ENCODE measurements at regions not wholly inside any gene's neighbourhood (a gene's known extent, or its start where the extent isn't known, plus 50 kb on each side); places are given as distances from the start of the nearest gene placed in this dataset.

DNA sequence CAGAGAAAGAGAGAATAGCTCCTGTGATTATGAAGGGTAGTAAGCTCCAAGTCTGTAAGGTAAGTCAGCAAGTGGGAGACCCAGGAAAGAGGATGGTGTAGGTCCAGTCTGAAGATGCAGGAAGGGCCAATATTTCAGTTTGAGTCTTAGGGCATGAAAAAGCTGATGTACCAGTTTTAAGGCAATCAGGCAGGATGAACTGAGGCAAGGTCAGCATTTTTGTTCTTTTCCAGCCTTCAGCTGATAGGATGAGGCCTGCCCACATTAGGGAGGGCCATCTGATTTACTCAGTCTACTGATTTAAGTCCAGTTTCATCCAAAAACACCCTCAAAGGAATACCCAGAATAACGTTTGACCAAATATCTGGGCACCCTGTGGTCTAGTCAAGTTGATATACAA is 347.3 kb downstream of the CMPK2 start:
- DNase-seq (ENCODE audit: low spot score) = no peak

DNA sequence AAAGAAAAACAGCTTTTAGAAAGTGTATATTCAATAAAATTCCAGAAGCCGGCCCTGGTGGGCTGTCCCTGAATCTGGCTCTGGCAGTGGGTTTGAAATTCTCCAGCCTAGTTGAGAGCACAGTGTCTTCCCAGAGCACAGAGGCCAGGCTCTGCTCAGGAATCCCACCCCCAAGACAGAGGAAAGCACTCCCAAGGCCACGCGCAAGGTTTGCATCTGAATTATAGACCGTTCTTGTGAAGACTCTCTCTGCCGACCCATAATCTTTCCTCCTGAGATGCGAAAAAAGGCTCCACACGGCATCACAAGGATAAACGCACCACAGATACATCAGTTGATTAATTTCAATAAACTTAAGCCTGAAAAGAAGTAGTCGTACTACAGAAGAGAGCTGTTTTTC is 342.2 kb downstream of the CMPK2 start:
- no peak for DNase-seq (ENCODE audit: low spot score)

GRCh38 chr2:6524691-6525474 is 340.8 kb downstream of the CMPK2 start:
- peak; percentile 20 for DNase-seq (ENCODE audit: low spot score)

DNA sequence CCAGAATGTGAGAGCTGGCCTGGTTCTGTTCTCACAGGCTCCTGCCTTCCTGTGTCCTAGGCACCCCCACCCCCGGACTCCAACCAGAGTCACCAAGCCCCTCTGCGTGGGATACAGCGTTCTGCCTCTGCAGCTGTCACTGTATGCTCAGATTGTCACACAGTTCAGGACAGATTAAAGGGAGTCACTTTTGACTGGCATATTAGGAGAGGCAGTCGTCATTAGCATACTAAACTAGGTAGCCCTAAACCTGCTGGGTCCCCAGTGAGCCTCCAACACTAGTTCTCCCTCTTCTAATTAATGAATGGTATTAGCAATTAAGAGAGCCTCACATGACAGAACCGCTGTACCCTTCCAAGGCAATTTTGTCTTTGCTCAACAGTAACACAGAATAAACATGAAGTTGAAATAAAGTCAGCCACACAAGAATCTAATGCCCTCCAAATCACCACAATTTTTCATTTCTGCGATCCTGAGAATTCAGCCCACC is 340.2 kb downstream of the CMPK2 start:
- no peak for DNase-seq (ENCODE audit: low spot score)

DNA sequence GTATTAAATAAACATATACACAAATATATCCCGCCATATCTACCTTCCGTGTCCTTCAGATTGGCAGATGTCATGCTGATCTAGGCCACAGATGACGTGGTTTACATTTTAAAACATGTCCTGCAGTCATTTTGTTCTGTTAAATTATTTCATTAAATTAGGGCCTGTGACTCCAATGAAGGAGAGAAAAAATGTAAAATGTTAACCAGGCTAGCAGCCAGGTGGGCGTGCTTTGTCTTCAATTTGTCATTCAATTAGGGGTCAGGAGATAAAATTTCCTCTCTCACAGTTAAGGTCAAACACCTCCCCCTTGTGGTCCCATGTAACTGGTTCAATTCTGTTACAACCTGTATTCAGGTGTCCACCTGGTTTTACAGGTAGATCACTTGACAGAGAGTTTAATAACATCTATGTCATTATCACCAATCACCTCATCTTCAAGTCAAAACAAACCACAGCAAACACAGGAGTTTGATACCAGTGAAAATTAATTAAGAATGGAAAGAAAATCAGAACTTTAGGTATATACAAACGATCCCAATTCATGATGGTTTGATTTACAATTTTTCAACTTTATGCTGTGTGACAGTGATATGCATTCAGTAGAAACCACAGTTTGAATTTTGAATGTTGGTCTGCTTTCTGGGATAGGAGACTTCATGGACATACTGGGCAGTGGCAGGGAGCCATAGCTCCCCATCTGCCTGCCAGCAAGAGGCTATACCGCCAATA is 339.4 kb downstream of the CMPK2 start:
- DNase-seq (ENCODE audit: low spot score) = no peak

DNA sequence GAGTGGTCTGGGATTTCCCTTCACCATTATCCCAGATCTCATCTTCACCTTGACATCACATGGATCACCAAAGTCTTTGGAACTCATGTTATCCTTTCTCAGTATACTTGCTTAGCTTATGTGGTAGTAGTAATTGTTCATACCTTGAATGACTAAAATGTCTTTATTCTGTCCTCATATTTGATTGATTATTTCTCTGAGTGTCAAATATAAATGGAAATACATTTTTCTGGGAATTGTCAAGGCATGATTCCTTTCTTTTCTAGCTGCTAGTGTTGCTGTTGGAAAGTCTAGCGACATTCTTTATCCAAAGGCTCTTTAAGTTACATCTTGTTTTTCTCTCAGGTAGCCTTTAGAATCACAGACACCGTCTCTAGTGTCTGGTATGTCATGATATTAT is 334.4 kb downstream of the CMPK2 start:
- no peak for DNase-seq (ENCODE audit: low spot score)

DNA sequence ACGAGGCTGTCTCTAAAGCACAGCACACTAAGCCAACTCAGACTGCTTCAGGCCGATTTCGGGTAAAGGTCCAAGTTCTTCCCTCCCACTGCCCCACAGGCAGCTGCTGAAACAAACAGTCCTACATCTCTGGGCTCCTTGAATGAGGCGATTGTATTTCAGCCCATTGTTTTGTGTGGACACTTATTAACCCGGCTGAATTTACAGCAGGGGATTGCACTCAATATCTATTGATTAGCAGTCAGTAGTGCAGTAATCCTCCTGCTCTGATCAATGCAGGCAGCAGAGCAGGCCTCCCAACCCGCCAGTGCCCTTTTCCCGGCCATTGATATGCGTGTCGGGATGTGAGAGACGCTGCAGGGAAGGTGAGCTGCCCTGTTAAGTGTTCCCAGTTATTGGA is 330.1 kb downstream of the CMPK2 start:
- DNase-seq (ENCODE audit: low spot score) = peak; percentile 75

- DNase-seq (ENCODE audit: low spot score) = no peak
Measured at GRCh38 chr2:6538607-6539006, 327.1 kb downstream of the CMPK2 start.

DNA sequence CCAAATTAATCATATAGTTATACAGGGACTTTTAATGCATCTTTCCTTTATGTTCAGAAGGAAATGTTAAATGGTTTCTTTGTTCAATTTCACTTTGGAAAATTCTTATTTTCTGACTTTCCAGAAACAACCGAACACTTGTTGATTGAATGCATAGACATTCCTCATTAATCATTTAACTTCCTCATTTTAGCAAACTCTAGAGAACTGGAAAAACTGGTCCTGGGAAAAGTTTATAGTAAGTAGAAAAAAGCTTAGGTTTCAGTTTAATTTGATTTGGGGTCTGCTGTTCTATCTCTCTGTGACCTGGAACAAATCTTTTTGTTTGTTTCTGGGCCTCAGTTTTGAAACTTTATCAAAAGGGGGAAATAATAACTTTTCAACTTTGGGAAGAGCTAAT is 320.4 kb downstream of the CMPK2 start:
- no peak for DNase-seq (ENCODE audit: low spot score)

DNA sequence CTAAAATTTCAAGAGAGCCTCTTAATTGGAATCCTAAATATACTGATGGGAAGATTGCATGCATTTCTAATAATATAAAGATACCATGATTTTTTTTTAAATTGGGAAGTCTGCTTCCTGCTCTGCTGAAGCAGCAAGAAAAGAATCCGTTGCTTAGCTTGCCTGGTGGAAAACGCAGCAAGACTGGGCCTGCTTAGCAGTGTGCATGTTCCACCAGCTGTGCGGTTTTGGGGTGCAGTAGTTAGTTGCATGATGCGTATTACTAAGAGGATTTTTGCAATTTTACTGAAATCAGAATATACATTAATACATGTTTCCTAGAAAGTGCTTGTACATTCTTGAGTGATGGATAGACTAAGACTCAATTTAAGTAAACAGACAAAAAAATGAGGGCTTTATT is 319.9 kb downstream of the CMPK2 start:
- DNase-seq (ENCODE audit: low spot score) = no peak

- DNase-seq (ENCODE audit: low spot score) = no peak
Measured at GRCh38 chr2:6554466-6554865, 311.2 kb downstream of the CMPK2 start.

- DNase-seq (ENCODE audit: low spot score) = no peak
Measured at GRCh38 chr2:6556755-6557154, 309.0 kb downstream of the CMPK2 start.

DNA sequence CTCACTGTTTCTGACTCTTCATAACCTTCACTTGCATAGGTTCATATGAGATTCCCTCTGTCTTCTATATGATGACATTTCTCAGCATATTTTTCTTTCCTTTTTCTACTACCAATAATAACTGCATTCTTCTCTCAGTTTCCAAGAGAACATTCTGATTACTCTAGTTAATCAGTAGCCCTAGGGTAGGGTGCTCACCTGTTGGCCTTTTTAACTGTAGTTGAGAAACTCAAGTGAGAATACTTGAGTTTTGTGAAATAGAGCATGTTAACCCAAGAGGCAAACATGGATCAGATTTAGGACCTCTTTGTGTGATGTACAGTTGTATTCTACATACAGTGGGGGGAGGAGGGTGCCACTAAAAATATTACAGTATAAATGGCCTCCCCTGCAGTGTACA is 308.0 kb downstream of the CMPK2 start:
- no peak for DNase-seq (ENCODE audit: low spot score)

DNA sequence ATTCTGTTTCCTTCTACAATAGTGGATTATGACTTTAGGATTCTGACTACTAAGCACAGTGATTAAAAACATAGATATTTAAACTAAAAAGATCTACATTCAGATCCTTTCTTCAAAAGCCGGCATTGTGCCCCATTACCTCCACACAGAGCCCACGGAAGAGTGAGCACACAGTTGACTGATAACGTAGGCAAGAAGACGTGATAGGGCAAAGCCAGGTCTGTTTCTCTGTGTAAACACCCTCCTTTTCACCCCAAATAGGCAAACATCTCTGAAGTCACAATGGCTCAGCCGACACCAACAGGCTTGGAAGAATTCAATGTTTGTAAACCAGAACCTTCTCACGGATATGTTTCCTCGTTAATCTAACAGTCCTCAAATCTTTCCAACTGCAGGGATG is 302.9 kb downstream of the CMPK2 start:
- DNase-seq (ENCODE audit: low spot score) = no peak

DNA sequence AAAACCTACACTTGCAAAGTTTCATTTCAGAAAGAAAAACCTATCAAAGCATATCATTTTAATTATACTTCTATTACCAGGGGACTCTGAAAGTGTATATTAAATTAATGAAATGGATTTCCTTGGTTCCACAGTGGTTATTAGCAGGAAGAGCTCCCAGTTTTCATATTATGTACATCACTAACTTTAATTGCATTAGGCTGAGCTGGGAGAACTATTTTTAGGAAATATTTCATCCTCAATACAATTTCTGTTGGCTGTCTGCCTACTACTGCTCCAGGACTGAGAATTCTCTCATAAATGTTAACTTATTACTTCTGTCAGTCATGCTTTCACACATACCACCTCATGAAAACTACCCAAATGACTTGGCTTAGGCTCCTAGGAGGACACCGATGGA is 301.4 kb downstream of the CMPK2 start:
- DNase-seq (ENCODE audit: low spot score) = no peak

DNA sequence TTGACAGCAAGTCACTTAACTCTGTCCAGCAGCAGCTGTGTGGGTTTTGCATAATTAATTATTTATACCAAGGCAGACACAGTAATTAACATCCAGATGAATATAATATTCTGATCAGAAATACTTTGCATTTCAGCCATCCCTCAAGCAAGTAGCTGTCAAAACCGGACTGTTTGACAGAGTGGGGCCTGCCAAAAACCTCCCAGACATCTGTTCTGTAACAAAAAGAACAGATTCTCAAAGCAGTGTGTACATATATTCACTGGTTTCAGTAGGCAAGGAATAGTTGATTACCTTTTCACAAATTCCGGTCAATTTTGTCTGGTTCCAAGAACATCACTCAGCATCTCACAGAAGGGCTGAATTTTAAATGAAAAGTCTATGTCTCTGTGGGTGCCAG is 291.6 kb downstream of the CMPK2 start:
- DNase-seq (ENCODE audit: low spot score) = no peak

DNA sequence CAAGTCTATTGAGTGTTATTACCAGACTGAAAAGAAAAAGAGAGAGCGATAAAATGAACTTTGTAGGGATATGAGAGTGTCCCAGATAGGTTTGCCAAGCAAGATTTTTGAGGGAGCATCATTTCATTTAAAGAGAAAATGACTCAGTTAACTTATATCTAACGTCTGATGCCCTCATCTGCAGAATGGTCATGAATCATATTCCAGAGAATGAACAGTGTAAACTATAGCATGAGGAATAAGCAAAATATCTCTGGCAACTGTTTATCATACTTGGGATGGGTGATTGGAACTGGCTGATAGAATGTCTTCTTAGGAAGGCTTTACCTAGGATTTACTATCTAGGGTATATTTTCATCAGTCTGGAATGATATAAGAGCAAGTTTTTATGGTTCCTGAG is 289.4 kb downstream of the CMPK2 start:
- DNase-seq (ENCODE audit: low spot score) = no peak

DNA sequence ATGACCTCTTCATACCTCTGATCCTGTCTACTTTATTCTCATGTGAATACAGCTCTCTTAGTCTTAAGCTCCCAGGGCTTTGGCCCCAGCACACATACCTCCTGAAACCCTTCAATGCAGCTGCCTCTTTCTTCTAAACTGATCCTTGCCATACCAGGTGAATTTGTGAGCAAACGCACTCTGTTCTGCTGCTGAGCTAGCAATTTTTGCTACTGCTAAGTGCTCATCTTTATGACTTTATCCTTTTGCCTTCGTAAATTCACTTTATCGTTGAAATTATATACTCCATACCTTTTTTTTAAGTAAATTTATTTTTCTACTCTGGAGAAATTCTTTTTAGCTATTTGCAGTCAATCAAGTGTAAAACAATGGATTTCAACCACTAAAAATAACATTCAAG is 287.7 kb downstream of the CMPK2 start:
- DNase-seq (ENCODE audit: low spot score) = no peak

GRCh38 chr2:6578416-6578815 is 287.3 kb downstream of the CMPK2 start:
- no peak for DNase-seq (ENCODE audit: low spot score)

DNA sequence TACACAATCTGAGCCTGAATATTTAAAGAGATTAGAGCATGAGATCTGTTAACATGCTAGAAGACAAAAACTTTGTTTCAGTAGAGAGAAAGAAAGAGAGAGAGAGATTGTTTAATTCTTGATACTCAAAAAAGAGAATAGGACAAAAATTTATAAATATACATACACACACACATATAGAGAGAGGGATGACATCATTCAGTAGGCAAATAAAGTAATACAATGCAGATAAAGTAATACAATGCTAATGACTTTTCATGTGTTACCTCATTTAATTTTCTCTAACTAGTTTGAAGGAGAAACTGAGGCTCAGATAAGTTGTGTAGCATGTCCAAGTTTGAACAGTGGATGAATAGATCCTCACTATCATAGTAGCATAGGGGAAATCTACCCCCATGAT is 286.4 kb downstream of the CMPK2 start:
- no peak for DNase-seq (ENCODE audit: low spot score)

DNA sequence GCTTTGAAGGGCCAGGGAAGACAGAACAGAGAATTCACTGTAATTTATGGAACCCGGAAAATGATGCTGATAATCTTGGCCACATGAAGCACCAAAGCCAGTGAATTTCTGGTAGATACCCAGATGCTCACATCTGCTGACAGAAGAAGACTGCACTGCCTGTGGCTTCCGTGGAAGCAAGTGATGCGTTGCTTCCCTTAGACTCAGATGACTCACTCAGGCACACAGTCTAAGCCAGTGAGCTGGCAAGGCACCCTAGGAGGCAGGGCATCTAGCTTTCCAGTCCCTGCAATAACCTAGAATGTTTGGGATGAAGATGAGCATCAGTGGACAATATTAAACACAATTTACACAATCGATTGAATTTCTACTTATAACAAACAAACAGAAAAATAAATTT is 284.7 kb downstream of the CMPK2 start:
- DNase-seq (ENCODE audit: low spot score) = no peak

DNA sequence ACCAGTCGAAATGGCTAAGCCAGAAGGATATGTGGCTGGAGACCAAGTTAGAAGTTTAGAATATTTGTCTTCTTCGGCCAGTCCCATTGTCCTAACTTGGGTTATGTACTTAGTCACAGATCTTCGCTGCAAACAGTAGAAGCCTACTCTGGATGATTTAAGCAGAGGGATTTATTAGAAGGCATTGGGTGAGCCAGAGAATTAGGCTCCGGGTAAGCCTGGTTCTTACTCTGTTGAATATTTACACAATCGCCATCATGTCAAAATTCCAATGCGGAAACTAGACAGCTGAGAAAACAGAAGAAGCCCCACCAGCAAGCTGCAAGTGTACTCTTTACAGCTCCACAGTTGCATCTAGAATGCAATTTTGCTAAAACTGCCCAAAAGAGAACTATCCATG is 276.6 kb downstream of the CMPK2 start:
- no peak for DNase-seq (ENCODE audit: low spot score)

DNA sequence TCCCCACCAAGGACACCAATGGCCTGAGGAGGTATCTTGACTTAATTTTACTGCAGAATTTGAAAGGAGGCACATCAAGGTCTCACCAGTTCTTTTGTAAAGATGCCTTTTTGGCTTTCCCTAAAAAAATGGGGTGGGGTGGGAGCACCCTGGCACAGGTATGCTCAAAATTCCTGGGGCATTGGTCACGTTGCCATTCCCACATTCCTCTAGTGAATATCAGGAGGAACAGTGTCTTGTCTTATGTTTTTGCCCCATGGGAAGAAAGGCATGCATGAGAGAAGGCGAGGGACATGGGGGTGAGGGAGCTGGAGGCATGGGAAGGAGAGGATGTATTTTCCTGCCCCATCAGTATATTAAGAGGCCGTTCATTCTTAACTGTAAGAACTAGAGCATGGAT is 275.3 kb downstream of the CMPK2 start:
- DNase-seq (ENCODE audit: low spot score) = no peak

Data from mucosa of gallbladder (tissue), 1 donor.